GM19240 (cell line): ENCODE measurements at regions not wholly inside any gene's neighbourhood (a gene's known extent, or its start where the extent isn't known, plus 50 kb on each side); places are given as distances from the start of the nearest gene placed in this dataset.
"Not testable (repeated sequence)": the region's sequence is repeated elsewhere in the genome, so short reads cannot be mapped to it uniquely, and the experiment has no call there.

Source experiments
- DNase-seq: peaks from one replicate; pipeline ENCODE4 v3.0.0; 2011; ENCODE audit warnings: low spot score; ENCODE audit not compliant: insufficient read length

DNA sequence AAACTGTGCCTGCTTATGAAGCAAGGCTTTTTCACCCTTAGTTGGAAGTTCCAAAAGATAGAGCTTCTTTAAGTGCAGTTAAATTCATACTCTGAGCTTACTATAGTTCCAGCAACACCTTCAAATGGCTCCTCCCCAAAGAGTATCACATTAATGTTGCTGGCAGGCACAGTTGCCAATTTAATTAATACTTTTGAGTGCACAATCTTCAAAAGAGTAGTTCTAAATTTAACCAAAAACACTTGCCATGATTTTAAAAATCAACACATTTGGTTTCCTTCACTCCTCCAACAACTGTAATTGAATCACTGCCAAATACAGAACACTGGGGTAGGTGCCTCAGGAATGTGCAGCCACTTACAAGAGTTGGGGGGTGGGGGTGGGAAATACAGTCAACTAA lies 150.6 kb upstream of the UBE2E3 start:
- DNase-seq, result no peak

DNA sequence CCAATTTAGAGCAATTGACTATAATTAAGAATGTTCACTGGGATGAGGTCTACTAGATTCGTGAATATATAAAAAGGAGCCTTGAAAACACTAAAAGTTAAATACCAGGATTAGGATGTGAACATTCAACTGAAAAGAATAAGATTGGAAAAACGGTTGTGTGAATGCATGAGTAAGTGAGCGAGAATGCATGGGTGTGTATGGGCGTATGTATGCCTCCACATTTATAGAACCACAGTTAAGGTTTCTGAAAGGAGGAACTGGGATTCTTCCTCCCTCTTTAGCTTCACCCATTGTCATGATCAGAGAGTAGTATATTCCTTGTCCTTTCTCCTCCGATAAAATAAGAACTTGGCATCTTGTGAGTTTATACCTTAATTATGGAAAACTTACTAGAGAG lies 151.1 kb upstream of the UBE2E3 start:
- DNase-seq, result no peak

DNA sequence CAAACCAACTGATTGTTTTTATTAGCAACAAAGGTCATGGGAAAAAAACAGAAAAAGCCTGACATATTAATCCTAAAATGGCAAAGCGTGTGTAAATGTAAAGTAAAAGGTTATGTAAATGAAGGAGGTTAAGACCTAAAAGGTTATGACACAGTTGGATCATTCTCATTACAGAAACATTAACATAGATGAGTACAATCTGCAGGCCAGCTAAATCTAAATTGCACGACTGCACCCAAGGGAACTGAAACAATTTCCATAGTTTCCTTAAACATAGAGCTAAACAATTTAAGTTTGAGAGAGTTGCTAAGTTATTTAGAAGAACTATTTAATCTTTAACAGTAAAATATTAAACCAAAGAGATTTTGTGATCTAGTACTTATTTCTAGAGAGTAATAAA lies 151.6 kb upstream of the UBE2E3 start:
- DNase-seq, result no peak

DNA sequence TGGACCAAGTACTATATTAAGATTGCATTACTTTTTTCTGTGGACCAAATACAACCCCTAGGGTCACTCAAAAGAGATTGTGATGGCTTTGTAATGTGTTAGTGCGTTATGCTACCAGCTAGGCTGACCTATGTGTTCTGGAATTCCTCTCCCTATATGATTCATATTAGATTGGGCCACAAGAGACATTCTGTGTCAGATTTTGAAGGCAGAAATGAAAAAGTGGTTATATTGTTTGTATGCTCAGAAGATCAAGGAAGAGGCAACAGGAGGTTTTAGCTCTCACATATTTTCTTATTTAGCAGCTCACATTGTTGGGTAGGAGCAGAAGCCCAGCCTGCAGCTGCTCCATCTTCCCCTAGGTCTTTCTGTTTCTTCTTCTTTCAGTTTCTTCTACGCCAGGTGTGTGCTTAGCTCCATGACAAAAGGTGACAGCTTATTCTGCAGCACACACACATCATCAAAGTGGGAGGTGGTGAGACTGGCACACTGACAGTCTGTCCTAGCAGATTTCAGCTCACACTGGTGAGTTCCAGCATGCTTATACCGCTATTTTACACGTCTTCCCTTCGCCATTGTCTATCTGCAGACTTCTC lies 156.8 kb upstream of the UBE2E3 start:
- no peak for DNase-seq

DNA sequence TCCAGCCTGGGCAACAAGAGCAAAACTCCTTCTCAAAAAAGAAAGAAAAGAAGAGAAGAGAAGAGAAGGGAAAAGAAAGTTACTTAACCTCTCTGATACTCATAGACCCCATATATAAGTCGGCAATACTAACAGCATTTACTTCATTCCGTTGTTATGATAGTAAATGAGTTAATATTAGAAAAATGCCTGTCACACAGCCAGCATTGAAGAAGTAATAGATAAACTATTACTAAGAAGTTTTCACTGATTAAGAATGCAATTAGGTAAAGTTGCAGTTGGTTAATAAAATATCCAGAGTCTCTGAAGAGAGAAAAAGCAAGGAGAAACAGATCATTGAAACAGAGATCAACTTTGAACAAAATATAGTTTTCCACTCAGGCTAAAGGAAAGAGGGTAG lies 161.3 kb upstream of the UBE2E3 start:
- DNase-seq, result no peak

DNA sequence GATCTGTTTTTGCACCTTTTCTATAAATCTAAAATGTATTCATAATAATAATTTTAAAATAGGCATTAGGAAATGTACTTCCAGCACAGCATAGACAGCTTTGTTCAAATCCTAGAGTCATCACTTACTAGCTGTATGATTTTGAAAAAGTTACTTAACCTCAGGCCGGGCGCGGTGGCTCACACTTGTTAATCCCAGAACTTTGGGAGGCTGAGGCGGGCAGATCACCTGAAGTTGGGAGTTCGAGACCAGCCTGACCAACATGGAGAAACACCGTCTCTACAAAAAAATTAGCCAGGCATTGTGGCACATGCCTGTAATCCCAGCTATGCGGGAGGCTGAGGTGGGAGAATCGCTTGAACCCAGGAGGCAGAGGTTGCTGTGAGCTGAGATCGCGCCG lies 161.7 kb upstream of the UBE2E3 start:
- DNase-seq, result not testable (repeated sequence)

DNA sequence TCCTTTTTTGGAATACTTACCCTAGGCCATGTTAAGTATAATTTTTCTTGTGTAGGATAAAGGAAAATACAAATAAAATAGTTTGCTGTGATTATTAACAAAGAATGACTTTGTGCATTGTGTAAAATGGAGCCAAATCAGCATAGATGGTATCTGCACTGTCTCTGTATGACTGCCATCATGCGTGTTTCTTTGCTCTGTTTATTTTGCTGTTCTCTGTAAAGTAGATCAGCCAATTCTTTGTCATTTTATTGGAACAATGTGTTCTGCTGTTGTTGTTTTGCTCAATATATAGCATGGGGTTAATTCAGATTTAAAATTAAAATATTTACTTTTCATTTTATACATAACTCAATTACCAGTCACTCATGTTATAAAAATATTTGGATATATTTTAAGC lies 181.3 kb upstream of the UBE2E3 start:
- no peak for DNase-seq

DNA sequence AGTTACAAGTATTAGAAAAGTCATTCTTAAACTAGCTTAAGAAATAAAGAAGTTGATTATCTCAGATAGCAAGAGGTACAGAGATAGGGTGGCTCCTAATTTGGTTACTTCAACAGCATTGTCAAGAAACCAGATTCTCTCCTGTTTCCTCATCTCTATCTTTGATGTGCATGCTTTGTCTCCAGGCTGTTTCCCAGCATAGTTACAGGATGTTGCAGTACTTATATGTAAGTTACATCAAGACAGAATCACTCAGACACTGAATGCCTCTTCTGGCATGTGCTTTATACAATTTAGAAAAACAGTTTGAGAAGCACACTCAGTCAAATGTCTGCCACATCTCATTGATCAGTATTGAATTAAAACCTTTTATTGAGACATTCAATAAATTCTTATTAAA lies 189.5 kb upstream of the UBE2E3 start:
- DNase-seq, result no peak

DNA sequence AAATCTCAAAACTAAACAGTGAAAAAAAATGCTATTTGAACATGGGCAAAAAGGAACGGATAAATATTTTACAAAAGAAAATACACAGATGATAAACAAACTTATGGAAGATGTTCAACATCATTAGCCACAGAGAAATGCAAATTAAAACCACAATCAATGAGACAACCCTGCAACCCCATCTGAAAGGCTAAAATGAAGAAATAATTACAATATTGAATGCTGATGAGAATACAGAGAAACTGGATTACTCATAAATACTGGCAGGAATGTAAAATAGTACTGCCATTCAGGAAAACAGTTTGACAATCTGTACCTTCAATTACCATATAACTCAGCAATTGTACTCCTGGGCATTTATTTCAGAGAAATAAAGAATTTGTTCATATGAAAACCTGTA lies 193.1 kb upstream of the UBE2E3 start:
- DNase-seq, result no peak

DNA sequence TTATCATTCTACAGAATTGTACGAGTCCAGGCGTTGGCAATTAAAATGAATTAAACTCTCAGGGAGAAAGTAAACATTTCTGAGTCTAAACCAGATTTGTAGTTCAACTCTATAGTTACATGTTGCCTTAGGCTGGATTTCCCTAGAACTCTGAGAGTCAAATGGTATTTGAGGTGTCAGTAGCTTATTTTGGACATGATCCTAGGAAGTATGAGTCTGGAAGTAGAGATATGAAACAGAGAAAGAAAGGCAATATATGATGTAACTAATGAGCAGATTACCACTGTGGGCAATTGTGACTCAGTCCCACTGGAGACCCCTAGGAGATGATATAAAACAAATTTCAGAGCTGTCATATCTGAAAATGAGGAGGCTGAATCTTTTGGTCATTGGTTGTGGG lies 199.1 kb upstream of the UBE2E3 start:
- no peak for DNase-seq

DNA sequence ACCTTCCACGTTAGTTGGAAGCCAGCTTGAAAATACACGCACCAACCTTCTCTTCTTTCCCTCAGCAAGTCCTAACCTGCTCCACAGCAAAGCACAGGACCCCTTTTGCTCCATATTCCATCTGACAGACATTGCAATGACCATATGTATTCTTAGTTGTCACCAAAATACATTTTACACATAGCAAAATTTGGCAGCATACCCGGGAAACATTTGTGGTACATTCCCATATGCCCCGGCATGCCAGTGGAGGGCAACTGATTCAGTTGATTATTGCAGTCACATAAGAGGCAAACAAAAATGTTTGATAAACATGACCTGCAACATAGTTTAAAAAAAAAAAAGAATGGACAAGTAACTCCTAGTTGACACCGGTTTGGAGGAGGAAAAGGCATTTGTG lies 202.1 kb upstream of the UBE2E3 start:
- DNase-seq, result no peak

DNA sequence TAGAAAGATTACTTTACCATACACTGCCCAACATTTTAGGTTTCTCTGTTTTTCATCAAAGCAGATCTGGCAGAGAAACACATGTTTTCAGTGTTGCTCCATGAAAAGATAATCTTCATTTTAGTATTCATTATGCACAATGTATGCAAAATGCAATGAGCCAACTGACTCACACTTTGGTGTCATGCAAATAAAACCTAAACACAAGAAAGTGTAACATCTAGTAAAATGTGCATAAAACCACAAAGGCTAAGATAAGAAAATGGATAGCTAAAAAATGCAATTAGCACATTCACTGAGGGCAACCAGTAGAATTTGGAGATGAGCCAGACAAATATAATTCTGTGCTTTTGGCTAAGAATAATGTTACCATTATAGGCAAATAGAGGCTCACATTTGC lies 203.5 kb upstream of the UBE2E3 start:
- no peak for DNase-seq

DNA sequence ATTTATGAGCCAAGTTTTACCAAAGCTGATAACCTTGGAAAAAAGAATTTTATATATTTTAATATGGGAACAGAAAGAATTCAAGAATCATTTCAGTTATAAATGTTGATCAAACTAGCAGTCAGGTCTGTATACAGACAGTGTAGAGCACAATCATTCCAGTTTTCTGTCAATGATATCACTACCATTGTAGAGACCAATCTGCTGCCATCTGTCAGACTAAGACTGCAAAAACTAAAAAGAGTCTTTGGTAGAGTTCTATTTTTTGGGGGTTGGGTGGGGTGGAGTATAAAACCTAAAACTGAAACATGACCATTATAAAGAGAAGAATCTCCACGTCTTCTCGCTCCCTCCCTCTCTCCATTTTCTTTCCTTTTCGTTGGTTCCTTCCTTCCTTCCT lies 204.7 kb upstream of the UBE2E3 start:
- no peak for DNase-seq

DNA sequence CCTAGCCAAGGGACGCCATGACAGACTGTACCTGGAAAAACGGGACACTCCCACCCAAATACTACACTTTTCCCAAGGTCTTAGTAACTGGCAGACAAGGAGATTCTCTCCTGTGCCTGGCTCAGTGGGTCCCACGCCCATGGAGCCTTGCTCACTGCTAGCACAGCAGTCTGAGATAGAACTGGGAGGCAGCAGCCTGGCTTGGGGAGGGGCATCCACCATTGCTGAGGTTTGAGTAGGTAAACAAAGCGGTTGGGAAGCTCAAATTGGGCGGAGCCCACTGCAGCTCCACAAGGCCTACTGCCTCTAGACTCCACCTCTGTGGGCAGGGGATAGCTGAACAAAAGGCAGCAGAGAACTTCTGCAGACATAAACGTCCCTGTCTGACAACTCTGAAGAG lies 215.1 kb upstream of the UBE2E3 start:
- DNase-seq, result not testable (repeated sequence)

DNA sequence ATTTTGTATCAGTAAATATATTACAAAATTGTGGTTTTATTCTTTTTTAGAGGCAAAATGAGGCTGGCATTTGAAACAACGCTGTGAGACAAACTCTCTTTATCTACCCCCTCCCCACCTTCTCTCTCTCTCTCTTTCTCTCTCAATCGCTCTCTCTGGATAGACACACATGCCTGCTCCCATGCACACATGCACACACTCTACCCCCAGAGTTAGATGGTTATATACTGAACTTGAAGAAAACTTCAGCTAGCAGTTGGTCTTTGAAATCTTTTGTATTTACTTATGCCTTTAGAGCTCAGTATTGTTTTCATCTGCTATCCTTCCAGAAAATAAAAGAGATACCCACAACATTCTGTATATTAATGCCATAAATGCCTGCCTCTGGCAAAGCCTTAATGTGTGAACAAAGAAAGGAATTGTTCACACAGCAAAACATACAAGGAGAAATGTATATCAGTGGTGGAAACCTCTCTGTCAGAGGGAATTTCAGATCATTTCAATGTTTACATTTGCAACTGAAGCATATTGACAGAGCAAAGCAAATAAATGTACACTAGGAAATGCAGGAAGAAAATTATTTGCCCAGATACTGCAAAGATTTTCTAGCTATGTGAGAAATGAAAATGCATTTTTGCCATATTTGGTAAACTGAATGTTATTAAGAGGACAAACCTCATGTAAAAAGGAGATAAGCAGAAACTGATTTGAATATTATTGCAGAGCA lies 217.0 kb upstream of the UBE2E3 start:
- no peak for DNase-seq

DNA sequence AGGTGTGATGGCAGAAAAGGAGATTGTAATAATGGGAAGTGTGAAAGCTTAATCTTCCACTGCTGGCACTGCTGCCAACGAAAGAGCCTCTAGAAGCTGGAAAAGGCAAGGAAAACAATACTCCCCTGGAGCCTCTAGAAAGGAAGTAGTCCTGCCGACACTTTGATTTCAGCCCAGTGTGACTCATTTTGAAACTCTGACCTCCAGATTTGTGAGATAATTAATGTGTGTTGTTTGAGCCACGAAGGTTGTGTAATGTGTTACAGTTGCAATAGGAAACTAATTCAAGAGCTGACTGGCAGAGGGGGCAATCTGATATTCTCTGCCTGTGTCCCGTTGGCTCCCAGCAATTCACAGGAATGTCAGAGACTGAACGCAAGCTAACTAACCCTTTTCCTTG lies 219.2 kb upstream of the UBE2E3 start:
- DNase-seq, result no peak

DNA sequence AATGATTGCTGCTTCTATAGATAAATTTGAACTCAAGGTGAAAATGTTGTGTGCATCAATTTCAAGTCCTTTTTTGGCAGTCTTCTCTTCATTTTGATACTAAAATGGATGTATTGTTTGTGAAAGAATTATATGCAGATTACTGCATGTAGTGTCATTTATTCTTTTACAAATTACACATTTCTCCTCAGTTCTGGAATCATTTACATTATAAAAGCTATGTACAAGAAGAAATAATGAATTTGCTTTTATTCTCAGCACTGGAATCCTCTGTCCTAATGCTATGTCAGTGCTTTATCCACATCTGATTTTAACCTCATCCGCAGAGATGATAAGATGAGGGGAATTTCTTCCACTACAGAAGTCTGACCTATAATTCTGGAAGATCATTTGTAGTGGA lies 220.8 kb upstream of the UBE2E3 start:
- no peak for DNase-seq

DNA sequence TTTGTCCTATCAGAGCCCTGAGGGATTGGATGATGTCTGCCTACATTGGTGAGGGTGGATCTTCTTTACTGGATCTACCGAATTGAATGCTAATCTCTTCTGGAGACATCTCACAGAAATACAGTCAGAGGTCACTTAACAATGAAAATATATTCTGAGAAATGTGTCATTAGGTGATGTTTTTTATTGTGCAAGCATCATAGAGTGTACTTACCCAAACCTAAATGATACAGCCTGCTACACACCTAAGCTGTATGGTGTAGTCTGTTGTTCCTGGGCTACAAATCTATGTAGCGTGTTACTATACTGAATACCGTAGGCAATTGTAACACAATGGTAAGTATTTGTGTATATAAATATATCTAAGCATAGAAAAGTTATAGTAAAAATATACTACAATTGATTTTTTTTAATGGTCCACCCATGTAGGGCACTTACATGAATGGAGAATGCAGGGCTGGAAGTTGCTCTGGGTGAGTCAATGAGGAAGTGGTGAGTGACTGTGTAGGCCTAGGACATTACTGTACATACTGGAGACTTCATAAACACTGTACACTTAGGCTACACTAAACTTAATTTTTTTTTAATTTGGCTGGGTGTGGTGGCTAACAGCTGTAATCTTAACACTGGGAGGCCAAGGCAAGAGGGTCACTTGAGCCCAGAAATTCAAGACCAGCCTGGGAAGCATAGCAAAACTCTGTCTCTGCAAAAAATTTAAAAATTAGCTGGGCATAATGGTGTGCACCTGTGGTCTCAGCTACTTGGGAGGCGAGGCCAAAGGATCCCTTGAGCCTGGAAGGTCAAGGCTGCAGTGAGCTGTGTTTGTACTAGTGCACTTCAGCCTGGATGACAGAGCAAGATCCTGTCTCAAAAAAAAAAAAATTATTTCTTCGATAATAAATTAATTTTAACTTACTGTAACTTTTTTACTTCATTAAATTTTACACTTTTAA lies 226.3 kb upstream of the UBE2E3 start:
- no peak for DNase-seq

DNA sequence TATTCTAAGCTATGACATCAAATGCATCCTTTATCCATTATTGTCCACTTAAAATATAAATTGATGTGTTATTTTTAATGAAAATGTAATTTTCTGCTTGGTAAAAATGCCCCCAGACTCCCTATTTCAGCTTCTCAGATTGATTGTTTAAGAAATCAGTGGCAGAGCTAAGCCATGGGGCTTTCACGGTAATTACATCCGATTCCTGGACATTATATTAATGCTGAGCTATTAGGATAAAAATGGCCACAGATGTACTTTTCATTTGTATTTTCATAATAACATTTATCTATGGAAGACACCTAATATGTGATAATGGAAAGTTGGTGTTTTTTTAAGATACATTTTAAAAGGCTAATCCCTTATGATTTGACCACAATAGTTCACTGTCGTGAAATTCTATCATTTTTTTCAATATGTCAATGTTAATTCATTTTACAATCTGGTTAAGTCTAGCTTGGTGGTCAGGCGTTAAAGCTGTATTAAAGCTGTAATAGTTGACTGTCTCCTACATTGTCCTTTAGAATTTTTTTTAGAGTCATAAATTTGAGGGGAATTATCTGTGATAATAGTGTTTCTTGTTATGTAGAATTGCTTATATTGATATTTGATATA lies 229.0 kb upstream of the UBE2E3 start:
- DNase-seq, result no peak

DNA sequence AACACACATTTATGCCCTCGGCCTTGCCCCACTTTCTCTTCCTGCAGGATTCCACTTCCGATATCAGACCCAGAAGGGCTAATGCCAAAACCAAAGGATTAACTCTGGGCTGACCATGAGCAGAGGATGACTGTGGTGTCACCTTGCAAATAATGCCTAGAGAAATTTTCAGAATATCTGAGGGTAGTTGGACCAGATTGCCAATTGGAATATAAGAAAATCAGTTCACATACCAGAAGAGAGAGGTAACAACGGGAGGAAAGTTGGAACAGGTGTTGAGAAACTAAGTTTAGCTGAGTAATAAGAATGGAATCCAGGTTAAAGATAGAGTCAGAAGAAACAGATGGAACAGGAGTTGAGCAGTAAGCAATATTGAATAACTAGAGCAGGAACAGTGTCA lies 232.7 kb upstream of the UBE2E3 start:
- DNase-seq, result no peak

DNA sequence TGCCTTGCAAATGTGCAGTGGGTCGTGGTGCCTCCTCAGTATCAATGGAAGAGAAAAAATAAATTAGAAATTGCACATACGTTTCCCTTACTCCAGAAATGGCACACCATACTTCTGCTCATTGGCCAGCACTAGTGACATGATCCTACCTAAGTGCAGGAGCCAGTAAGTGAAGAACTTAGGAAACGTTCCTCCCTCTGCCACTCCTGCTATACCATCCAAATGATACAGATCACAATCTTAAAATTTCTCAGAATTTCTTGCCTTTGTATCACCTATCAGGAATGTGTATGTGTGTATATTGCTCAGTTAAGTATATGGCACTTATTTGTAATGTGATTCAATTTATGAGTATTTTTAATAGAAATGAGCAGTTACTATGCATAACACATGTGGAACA lies 237.0 kb upstream of the UBE2E3 start:
- no peak for DNase-seq

DNA sequence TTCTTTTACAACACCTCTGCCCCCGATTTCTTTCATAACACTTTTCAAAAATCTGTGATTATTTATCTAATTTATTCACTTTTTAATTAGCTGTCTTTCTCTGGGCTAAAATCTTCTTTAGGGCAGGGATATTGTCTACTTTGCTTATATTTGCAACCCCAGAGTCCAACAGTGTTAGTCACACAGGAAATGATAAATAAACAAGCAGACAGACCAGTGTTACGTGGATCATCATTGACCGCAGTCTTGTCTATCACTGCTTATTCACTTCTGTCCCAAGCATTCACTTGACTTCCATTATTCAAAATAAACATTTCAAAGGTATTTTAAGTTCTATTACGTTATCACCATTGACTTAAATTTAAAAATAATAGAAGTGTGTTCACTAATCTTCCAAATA lies 237.6 kb upstream of the UBE2E3 start:
- no peak for DNase-seq
